GM19328 (cell line): ENCODE measurements at regions not wholly inside any gene's neighbourhood (a gene's known extent, or its start where the extent isn't known, plus 50 kb on each side); places are given as distances from the start of the nearest gene placed in this dataset.
"Not testable (repeated sequence)": the region's sequence is repeated elsewhere in the genome, so short reads cannot be mapped to it uniquely, and the experiment has no call there.

Experiments used
- ATAC-seq: cut with Tn5 transposase; IDR thresholded peaks from one replicate; pipeline ENCODE4 v1.9.1; 2021; ENCODE audit warnings: mild to moderate bottlenecking, moderate library complexity; ENCODE audit not compliant: unreplicated experiment

DNA sequence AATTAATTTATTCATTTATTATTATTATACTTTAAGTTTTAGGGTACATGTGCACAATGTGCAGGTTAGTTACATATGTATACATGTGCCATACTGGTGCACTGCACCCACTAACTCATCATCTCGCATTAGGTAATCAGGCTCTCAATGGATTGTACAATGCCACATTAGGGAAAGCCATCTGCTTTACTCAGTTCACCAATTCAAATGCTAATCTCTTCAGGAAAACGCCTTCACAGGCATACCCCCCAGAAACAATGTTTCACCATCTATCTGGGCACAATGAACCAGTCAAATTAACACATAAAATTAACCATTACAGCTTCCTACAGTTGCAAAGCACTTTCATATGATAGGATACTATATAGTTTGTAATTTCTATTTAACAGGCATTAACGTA, 84.8 kb upstream of the DNAJC10 start:
- no peak for ATAC-seq

DNA sequence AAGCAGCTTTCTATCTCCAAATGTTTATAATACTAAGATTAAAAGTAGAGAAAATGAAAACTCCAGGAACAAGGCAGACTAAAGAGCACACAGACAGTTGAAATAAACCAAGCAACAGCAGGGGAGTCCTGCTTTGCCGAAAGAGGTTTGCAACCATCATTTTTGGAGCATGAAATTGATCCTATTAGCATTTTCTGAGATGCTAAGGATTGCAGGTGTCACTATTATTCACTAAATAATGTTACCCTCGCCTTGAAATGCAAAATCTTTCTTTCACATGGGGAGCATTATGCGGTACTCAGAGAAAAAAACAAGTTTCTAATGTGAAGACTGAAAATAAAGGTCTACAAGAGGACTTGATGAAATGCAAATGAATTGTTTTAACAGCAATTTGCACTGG, 81.7 kb upstream of the DNAJC10 start:
- no peak for ATAC-seq

DNA sequence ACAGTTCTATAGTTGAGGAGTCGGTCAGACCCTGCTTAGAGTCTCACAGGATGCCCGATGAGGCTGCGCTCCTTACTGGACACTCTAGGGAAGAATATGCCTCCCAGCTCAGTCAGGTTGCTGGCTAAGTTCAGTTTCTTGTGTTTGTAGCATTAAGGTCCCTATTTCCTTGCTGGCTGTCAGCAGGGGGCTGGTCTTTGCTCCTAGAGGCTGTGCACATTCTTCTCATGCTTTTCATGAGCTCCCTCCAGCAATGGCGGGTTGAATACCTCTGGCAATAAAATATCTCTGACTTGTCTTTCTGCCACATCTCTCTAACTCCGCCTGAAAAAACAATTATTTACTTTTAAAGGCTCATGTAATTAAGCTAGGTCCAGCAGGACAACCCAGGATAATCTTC, 79.4 kb upstream of the DNAJC10 start:
- ATAC-seq = no peak

DNA sequence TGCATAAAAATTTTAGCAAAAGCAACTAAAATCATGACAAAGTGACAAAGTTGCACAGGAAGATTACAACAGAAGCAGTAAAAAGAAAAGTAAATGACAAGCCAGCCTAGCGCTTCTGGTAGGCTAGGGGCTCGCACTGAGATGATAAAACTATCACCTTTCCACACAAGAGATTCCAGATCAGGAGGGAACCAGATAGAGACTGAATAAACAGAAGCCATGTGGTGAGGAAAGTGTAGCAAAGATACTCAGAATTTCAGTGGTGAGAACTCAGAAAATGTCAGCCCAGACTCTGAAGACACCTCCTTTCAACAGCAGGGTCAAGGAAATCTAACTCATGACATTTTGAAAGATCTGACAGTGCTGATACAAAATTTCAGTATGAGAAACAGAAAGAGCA, 77.4 kb upstream of the DNAJC10 start:
- no peak for ATAC-seq

DNA sequence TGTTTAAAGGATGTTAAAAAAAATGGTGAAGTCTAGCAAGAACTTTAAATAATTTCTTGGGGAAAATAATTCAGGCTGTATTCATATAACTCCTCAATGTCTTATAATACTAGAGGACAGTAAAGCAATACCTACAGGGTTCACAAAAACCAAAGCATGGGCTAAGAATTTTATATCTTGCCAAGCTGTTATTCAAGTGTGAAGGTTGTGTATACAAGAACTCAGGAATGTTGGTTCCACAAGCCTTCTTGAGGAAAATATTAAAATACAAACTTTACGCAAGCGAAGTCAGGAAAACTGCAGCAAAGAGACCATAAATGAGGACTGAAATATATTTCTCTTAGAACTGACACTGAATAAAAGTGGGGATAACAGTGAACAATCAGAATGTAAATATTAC, 76.1 kb upstream of the DNAJC10 start:
- ATAC-seq = no peak

DNA sequence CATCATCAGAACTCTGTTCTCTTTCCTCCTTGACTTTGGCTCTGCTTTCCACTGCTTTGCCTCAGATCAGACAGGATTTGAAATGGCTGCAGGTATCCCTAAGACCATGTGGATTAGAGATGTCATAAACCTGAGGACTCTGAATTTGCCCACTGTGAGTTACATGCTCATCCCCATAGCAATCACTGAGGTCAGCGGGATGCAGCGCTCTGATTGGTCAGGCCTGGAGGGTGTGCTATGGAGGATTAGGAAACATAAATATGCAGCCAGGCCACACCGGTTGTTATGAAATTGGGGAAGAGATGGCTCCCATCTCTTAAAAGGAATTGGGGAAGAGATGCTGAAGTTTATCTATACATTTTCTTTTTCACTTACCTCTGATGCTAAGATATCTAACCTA, 73.7 kb upstream of the DNAJC10 start:
- peak; percentile 100 for ATAC-seq

DNA sequence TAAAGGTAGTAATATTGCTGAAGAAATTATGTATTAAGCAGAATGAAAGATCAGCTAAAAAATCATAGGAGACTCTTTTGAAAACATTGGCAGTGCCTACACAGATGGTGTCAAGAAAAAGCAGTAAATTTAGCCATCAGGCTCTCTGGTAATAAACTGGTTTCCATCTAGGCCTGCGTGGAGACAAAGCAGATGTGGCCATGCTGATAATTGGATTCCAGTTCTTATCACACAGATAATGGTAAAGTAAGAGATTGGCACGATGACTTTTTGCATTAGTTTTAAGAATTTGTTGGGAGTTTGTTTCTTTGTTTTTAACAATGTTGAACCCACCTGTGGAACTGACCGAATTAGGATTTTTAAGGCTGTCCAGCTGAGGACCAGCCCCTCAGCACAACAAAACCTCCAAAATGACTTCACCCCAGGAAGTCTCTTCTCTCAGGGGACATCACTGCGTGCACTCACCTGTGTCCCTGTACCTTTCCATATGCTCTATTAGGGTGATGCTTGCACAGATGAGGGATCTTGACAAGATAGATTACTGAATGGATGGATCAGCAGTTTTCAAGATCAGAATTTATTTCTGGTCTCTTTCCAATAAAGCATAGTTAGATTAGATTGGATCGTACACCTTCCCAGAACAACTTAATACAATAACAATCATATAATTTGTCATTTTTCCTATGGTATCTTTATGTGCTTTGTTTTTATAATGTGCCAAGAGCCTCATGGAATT, 69.1 kb upstream of the DNAJC10 start:
- ATAC-seq = no peak

DNA sequence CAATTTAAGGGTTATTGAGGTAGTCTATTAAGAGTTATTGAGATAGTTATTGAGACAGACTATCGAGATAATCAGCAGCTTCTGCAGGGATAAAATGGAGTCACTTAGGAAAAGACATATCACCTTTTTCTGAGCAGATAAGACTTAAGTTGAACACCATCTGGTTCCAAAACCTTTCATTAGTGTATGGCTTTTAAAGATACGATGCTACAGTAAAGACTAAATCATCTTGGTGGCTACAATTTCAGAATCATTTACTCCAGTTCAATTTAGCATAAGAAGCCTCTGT, 68.6 kb upstream of the DNAJC10 start:
- ATAC-seq = no peak

DNA sequence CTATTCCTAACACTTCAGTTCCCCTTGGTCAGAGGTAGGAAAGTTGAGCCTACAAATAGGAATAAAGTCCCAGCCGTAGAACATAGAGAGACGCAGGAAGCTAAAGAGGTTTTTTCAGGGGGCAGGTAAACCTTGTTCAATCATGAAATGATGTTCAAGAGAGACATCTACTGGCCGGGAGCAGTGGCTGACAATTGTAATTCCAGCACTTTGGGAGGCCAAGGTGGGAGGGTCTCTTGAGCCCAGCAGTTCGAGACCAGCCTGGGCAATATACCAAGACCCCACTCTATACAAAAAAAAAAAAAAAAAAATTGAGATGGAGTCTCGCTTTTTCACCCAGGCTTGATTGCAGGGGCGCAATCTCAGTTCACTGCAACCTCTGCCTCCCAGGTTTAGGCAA, 66.7 kb upstream of the DNAJC10 start:
- ATAC-seq = no peak

DNA sequence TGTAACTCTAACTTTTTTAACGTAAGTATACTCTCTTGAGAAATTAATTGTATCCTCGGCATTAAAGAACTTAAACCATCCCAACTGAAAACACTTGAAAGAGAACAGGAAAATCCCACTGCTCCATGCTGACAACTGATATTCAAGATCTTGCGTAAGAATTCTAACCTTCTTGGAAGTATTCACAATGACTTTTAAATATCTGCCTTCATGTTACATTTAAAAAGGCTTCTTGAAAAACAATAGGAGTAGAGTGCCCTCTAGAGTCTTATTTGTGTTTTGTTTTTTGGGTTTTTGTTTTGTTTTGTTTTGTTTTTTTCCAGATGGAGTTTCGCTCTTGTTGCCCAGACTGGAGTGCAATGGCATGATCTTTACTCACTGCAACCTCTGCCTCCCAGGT, 65.4 kb upstream of the DNAJC10 start:
- ATAC-seq = no peak

DNA sequence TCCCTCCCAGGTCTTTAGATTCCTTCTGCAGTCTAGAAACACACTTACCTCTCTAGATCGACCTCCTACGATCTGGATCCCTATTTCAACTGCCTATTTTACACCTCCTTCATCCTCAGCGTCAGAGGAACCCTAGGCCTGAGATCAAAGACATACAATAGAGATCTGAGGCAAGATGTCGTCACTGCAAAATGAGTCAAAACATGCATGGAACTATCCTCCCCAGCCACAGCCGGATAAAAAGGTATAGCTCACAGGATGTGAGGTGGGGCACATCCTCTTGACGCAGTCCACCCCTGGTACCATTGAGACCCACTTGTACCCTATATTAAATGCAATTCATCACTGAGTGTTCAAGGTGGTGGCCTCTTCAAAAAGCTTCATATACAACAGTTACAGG, 63.7 kb upstream of the DNAJC10 start:
- no peak for ATAC-seq

DNA sequence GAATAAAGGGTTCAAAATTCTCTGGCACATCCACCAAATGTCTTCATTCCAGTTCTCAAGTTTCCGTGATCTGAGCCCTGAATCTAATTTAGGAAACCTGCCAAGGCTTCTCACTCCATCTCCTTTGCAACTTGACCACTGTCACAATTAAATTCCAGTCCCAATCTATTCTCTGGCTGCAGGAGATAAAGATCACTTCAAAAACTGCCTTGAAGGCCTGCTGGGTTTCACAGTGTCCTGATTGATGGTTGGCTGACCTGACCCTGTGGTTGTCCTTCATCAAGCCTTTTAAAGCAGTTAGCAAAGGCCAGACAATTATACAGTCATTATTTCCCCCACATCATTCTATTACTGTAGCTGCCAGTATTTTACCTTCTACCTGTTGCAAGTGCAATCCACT, 60.3 kb upstream of the DNAJC10 start:
- no peak for ATAC-seq

DNA sequence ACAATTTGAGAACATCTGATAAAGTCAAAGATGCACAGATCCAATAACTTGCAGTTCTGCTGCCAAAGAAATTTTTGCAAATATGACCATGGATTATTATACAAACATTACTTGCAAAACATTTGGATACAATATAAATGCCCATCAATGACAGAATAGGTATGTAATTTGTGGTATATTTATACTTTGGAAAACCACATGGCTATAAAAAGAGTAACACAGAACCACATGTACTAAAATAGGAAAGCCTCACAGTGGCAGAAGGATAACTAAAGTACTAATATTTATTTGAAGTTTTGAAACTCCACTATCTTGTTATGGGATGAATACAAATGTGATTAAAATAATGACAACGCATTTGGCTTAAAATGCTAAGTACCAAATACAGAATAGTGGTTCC, 51.8 kb upstream of the DNAJC10 start:
- no peak for ATAC-seq

DNA sequence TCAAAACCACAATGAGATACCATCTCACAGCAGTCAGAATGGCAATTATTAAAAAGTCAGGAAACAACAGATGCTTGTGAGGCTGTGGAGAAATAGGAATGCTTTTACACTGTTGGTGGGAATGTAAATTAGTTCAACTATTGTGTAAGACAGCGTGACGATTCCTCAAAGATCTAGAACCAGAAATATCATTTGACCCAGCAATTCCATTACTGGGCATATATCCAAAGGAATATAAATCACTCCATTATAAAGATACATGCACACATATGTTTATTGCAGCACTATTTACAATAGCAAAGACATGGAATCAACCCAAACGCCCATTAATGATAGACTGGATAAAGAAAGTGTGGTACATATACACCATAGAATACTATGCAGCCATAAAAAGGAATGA, 50.6 kb upstream of the DNAJC10 start:
- not testable (repeated sequence) for ATAC-seq
